Esophagus muscularis mucosa (tissue), 4 donors: ENCODE measurements at regions not wholly inside any gene's neighbourhood (a gene's known extent, or its start where the extent isn't known, plus 50 kb on each side); places are given as distances from the start of the nearest gene placed in this dataset.

Experiments used
- CTCF ChIP-seq, 3 experiments: fragments of 200-600 bp in 2 of 3; fragments of 450-650 bp in 1 of 3; sonication (generic) in 2 of 3; IDR thresholded peaks; one replicate each; pipeline ENCODE4 v1.5.1; 2017 to 2019; ENCODE audit warnings: antibody characterized with exemption in 3 of 3, mild to moderate bottlenecking in 2 of 3, moderate library complexity in 1 of 3
- EP300 ChIP-seq: sonication (generic); formaldehyde crosslinking; IDR thresholded peaks from one replicate; pipeline ENCODE4 v1.6.1; 2017; ENCODE audit warnings: antibody characterized with exemption
- POLR2A ChIP-seq: fragments of 450-650 bp; IDR thresholded peaks from one replicate; pipeline ENCODE4 v1.6.1; 2017; ENCODE audit warnings: antibody characterized with exemption, moderate library complexity, mild to moderate bottlenecking, low read depth
- POLR2AphosphoS5 ChIP-seq, 2 donors: sonication (generic); formaldehyde crosslinking; IDR thresholded peaks; one replicate each; pipeline ENCODE4 v1.6.1; 2017; ENCODE audit warnings: antibody characterized with exemption in 2 of 2

- TF ChIP-seq POLR2A (no peak), POLR2AphosphoS5 (IDR thresholded peaks at IDR 0.05) (no peak), CTCF (IDR thresholded peaks at IDR 0.05) (no peak), EP300 (no peak)
Measured at GRCh38 chr7:13028036-13028824, 340.8 kb downstream of the ARL4A start.
